Femur (tissue), 1 donor: ENCODE measurements at regions not wholly inside any gene's neighbourhood (a gene's known extent, or its start where the extent isn't known, plus 50 kb on each side); places are given as distances from the start of the nearest gene placed in this dataset.

Source experiments
- DNase-seq: peaks from one replicate; pipeline ENCODE4 v3.0.0-alpha.2; 2017

GRCh38 chr2:9773903-9774239 is 69.4 kb upstream of the TAF1B start:
- no peak for DNase-seq

GRCh38 chr2:9774266-9774665 is 69.0 kb upstream of the TAF1B start:
- no peak for DNase-seq

GRCh38 chr2:9775351-9775750 is 67.9 kb upstream of the TAF1B start:
- DNase-seq, result no peak

GRCh38 chr2:9775999-9776712 is 67.1 kb upstream of the TAF1B start:
- DNase-seq, result no peak

- DNase-seq, result no peak
Observed at GRCh38 chr2:9777081-9777480, 66.2 kb upstream of the TAF1B start.

GRCh38 chr2:9778012-9778411 is 65.3 kb upstream of the TAF1B start:
- DNase-seq, result no peak

GRCh38 chr2:9778471-9779316 is 64.6 kb upstream of the TAF1B start:
- no peak for DNase-seq

- DNase-seq, result no peak
Observed at GRCh38 chr2:9779596-9780264, 63.5 kb upstream of the TAF1B start.

- DNase-seq, result no peak
Observed at GRCh38 chr2:9780368-9781130, 62.7 kb upstream of the TAF1B start.

- DNase-seq, result no peak
Observed at GRCh38 chr2:9781252-9781651, 62.0 kb upstream of the TAF1B start.

- no peak for DNase-seq
Observed at GRCh38 chr2:9782197-9782719, 61.0 kb upstream of the TAF1B start.

- DNase-seq, result no peak
Observed at GRCh38 chr2:9789371-9789770, 53.9 kb upstream of the TAF1B start.

GRCh38 chr2:9790702-9791225 is 52.5 kb upstream of the TAF1B start:
- DNase-seq, result no peak

GRCh38 chr2:9791711-9792110 is 51.6 kb upstream of the TAF1B start:
- DNase-seq, result no peak

GRCh38 chr2:9793156-9793917 is 49.9 kb upstream of the TAF1B start:
- DNase-seq, result no peak
